GM21528 (cell line): ENCODE measurements at regions not wholly inside any gene's neighbourhood (a gene's known extent, or its start where the extent isn't known, plus 50 kb on each side); places are given as distances from the start of the nearest gene placed in this dataset.
A peak's percentile ranks its signal among the peaks of the same experiment; 100 is the strongest.
"Not testable (repeated sequence)": the region's sequence is repeated elsewhere in the genome, so short reads cannot be mapped to it uniquely, and the experiment has no call there.

Experiments used
- ATAC-seq: cut with Tn5 transposase; IDR thresholded peaks from one replicate; pipeline ENCODE4 v1.9.1; 2021; ENCODE audit warnings: mild to moderate bottlenecking, moderate library complexity; ENCODE audit not compliant: unreplicated experiment, low FRiP score

DNA sequence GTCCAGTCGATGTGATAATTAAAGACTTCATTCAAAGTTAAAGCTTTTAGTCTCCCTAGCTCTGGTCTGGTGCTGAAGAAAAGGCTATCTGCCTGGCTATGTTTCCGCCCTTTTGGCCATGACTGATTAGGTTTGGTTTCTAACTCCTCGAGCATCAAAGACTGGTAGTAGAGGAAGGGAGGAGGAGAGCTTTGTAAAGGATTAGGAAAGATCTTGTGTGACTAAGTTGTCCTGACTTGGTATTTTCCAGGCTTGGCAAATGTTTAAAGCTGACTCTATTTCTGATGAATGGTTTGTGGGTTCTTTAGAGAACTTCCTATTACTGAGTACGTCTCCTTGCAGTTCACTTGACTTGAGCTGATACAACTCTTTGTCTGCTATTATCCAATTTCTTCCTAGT, 312.9 kb downstream of the GJA1 start:
- ATAC-seq, result no peak

DNA sequence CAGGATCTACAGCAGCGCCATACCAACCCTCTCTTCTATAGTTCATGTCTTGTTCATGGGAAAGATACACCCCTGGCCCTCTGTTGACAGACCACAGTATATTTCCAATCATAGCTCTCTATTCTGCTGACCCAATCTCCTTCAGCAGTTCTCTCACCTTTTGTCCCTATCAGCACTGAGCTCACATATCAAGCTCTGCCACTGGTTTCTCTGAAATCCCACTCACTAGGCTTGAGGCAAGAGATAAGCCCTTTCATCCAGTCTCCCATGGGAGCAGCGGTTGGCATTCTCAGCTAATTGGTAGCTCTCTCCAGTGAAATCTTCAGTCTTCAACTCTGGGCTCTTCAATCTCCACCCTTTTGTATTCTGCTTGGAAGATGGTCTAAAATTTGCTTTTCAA, 313.4 kb downstream of the GJA1 start:
- no peak for ATAC-seq

DNA sequence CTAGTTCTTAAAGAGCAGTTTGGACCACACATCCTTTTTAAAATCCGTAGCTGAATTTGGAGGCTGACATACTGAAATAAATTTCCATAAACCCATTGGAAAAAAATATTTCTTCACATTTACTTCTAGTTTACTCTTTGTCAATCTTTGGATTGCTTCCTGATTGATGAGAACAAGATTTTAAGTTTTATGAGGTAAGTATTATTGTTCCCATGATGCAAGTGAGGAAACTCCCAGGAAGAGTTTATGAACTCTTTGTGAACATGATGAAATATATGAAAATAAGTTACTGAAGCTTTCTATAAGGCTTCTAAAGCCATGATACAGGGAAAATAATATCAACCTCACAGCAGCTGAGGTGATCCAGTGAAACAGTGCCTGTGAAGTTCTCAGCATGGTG, 320.0 kb downstream of the GJA1 start:
- no peak for ATAC-seq

DNA sequence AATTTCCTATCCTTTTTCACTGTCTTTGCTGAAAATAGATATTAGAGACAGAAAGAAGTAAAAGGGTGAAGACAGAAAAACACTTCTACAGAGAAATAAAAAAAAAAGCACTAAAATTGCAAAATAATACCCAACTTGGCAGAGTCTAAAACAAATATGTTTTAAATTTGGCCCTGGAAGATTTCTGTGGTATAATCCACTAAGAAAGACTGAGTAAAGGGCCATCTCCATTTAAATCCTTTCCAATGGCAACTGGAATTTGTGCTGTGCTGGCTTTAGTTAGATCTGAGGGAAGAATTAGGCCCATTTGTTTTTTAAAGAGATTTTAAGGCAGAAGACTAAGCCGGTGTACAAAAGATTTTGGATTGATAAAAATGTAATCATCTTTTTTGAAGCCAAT, 321.2 kb downstream of the GJA1 start:
- ATAC-seq, result no peak

DNA sequence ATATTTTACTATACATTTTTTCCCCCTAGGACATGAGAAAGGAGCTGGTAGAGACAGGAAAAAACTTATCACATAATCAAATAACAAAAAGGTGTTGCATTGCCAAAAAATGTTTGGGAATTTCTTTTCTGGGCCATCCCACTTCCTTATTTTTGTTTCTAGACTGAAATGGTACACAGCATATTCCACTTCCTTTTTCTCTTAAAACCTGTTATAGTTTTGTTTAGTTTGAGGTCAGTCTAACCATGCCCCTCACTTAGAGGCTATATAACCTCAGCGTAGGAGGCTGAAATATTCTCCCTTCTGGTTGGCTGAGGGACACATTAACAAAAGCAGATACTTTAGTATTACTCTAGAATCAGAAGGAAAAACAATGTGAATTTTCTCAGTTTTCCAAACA, 323.9 kb downstream of the GJA1 start:
- ATAC-seq, result no peak

DNA sequence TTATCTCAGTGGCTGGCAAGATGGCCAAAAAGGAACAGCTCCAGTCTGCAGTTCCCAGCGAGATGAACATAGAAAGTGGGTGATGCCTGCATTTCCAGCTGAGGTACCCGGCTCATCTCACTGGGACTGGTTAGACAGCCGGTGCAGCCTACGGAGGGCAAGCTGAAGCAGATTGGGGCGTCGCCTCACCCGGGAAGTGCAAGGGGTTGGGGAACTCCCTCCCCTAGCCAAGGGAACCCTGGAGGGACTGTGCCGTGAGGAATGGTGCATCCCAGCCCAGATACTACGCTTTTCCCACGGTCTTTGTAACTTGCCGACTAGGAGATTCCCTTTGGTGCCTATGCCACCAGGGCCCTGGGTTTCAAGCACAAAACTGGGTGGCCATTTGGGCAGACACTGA, 324.7 kb downstream of the GJA1 start:
- ATAC-seq, result no peak

DNA sequence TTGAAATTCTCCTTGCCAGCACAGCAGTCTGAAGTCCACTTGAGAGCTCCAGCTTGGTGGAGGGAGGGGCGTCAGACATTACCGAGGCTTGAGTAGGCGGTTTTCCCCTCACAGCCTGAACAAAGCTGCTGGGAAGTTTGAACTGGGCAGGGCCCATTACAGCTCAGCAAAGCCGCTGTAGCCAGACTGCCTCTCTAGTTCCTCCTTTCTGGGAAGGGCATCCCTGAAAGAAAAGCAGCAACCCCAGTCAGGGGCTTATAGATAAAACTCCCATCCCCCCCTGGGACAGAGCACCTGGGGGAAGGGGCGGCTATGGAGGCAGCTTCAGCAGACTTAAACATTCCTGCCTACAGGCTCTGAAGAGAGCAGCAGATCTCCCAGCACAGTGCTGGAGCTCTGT, 325.3 kb downstream of the GJA1 start:
- ATAC-seq, result no peak

DNA sequence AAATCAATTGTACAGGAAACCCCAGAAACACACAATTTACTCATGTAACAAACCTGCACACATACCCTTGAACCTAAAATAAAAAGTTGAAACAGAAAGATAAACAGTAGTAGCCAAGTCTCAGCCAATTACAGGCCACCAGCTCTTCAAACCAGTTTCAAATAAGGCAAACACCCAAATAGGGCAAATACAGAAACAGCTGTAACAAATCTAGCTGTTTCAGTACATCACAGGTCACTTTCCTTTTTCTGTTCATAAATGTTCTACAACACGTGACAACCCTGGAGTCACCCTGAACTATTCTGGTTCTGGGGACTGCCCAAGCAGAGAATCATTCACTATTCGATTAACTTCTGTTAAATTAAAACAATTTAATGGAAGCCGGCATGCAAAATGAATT, 329.0 kb downstream of the GJA1 start:
- peak; percentile 87 for ATAC-seq

DNA sequence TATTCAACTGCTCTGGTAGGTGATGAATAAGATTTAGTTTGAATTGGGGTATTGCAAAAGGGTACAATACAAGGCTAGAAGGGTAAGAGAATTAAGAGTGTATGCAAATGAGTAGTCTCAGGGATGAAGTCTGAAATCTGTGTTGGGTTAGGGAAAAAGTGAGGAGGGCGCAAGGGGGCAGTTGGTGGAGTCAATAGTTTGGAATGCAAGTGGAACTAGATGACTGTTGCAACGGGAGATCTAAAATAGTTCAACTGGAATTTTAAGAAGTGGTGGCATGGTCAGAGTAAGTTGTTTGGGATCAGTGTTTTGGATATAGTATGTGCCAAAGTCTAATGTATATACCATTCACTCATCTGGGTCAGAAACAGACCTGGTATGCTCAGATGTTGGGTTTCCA, 329.6 kb downstream of the GJA1 start:
- ATAC-seq, result no peak

DNA sequence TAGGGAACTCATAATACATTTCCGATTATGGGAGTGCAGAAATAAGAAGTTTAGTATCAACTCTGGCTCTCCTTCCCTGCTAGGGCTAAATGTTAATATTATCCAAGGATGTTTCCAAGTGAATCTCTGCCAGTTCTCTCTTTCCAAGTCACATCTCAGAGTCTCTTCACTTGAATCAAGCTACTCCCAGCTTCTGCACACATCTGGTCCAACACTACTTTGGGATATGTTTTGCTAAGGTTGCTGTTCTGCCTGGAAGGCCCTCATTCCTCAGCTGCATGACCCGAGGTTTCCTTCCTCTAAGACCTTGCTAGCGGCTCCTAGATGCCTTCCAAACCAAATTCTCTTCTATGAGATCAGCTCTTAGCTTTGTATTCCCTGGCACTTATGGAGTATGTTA, 331.8 kb downstream of the GJA1 start:
- ATAC-seq, result no peak

DNA sequence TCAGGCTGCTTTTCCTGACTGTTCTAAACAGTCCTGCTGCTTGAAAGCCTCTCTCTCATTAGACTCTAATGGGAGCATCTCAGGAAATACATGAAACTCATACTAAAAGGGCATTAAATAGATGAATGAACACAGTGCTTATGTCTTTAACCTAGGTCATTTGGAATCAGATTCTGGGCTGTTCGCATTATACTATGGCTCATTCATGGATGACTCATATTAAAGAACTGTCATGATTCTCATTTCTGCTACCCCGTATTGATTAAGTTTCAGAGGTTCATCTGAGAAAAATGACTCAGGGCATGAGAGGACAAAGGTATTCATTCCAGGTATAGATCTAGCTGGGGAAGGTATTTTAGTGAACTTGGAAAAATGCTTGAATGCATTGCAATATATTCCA, 335.5 kb downstream of the GJA1 start:
- no peak for ATAC-seq

DNA sequence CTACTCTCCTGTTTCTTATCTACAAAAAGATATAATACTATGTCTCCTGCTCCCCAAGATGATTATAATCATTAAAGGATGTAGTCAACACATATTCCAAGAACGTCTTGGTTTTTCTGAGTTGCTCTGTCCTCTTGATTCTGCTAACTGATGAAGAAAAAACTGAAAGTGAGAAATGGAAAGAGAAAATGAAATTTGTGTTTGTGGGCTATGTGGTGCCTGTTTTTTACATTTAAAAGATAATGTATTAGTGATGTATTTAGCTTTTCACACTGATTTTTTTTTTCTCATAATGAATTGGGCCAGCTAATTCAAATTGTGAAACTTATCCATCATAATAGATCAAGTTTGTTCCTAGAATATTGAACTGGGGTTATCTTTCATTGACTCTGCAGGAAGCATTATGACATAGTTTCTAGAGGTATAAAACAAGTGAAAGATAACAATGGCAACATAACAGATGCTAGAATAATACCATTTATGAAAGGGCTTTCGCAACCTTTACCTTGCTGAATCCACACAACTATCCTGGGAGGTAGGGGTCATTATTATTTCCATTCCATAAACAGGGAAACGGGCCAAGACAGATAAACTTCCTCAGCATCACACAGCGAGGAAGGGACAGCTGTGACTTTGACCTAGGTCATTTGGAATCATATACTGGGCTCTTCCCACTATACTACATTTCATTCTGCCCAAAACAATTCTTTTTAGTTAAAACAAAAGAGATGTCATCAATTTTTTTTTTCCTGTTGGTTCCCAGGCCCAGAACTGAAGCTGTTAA, 336.7 kb downstream of the GJA1 start:
- peak; percentile 90 for ATAC-seq

DNA sequence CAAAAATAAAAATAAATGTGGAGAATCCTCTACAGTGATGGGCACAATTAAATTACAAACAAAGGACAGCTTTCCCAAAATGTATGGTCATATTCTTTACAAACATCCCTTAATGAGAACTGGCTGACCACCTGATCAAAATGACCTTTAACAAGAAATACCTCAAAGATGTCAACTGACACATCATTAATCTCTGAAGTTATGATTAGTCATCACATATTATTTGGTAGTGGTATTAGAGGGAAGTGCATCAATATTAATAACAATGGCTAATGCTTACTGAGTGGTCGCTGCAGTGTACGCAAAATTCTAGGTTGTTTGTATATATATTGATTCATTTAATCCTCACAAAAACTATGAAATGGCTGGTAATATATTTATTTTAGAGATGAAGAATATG, 340.6 kb downstream of the GJA1 start:
- no peak for ATAC-seq

DNA sequence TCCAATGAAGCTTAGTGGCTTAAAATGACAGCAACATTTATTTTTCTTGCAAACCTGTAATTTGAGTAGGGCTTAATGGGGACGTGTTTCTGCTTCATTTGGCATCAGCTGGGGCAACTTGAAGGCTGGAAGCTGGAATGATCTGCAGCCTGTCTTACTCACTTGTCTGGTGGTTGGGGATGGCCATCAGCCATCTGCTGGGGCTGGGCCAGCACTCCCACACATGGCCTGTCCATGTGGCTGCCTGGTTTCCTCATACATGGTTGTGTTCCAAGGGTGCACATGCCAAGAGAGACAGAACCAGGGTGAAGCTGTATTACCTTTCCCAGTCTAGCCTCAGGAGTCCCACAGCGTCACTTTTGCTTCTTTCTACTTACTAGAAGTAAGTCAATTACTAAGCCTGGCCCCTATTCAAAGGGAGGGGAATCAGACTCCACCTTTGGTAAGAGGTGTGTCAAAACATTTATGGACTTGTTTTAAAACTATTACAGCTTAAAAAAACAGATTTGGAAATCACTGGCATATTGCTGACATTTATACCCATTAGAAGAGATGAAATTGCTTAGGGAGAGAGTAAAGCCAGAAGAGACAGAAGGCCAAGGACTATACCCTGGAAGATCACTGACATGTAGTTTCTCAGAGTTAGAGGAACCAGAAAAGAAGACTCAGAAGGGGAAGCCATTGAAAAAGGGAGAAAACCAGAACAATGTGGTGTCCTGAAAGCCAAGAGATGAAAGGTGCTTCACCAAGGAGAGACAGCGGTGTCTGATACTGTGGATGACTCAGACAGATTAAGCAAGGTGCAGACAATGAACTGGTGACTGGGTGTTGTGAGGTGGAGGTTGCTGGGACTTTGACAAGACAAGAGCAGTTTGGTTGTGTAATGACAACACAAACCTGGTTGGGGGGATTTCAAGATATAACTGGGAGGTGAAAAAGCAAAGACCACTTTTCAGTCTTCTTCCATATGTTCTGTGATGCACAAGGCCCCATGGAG, 345.2 kb downstream of the GJA1 start:
- ATAC-seq, result no peak

DNA sequence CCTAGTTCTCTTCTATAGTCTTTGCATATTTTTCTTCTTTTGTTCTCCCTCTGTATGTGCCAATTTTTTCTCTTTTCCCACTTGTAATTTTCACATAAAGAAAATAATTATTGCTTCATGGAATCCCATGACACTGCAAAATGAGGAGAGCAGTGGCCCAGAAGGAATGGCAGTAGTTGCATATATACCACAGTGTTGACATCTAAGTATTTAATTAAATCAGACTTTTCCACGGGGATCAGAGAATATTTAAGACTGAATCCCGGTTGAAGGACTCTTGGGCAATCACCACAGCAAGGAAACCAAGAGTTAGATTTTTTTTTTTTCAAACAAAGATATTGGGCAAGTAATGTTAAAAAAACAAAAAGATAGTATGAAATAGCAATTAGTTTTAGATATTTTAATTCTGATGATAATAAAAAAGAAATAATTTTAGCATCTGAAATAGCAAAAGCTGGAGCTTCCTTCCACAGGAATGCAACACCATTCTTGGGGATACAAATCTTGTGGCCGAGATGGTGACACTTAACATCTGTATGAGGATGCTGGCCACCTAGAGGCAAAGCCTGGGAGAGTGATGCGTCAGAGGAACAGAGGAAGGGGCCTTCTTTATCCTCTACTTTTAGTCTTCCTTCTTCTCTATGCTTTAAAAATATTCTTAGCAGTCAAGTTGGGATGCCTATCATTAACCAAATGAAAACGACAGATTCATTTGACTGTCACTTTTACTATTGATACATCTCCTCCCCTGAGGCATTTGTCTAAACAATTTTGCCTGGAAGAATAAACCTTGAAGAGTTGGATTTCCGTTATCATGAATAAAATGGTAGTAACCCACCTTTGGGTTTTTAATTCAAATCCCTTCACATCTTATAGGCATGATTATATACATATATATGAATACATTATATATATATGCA, 356.2 kb downstream of the GJA1 start:
- no peak for ATAC-seq

DNA sequence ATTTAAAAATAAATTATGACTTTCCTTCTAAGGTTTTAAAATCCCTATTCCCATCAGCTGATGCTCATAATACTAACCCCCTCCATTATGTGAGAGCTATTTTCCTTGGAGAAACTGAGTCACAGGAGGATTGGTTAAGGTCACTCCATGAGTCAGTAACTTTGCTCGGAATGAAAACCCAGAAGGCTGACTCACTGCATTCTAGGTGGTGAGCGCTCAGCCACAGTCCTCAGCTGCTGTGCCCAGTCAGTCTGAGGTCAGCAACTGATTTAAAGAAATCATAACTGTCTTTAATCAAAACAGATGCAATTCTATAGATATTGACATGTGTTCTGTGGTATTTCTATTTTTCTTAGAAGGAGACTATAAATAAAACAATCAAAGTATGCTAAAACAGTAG, 359.2 kb downstream of the GJA1 start:
- no peak for ATAC-seq

DNA sequence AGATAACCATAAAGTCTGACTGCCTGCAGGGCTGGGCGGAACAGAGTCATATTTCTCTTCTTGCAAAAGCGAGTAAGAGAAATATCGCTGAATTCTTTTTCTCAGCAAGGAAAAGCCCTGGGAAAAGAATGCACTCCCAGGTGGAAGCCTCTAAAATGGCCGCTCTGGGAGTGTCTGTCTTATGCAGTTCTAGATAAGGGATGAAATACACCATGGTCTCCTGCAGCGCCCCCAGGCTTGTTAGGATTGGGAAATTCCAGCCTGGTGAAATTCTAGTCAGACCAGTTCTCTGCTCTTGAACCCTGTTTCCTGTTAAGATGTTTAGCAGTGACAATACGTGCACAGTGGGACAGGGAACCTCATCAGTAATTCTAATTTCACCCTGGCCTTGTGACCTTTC, 362.2 kb downstream of the GJA1 start:
- not testable (repeated sequence) for ATAC-seq

DNA sequence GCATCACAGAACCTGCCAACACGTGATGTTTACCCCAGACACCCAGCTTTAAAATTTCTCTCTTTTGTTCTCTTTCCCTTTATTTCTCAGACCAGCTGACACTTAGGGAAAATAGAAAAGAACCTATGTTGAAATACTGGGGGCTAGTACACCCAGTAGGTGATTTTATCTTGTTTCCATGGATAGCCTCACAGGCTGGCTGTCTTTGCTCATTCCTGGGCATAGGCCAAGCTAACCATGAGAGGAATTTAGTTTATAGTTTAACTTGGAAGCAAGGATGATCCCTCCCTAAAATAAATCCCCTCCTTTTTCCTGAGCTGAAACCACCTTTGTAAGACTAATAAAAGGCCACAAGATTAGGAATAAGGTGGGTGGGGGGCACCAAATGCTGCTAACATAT, 362.7 kb downstream of the GJA1 start:
- ATAC-seq, result not testable (repeated sequence)

DNA sequence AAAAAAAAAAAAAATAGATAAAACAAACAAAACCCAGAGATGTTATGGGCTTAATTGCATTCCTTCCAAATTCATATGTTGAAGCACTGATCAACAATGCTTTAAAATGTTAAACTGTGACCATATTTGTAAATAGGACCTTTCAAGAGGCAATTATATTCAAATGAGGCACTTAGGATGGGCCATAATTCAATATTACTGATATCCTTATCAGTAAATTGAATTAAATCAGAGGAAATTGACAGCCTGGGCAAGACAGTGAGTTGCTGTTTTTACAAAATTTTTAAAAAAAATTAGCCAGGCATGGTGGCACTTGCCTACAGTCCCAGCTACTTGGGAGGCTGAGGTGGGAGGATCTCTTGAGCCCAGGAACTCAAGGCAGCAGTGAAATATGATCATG, 364.1 kb downstream of the GJA1 start:
- ATAC-seq, result no peak

DNA sequence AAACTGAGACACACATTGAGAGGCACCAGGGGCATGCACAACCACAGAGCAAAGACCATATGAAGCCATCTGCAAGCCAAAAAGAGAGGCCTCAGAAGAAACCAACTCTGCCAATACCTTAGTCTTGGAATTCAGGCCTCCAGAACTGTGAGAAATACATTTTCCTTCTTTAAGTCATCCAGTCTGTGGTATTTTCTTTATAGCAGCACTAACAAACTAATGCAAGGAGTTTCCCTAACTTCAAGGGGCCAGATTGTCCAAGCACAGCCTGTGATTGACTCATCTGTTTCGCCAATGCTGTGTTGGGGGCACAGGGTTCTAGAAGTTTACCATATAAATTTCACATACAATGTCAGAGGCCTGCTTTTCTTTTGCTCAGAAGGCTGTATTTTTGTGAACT, 364.6 kb downstream of the GJA1 start:
- ATAC-seq, result no peak

DNA sequence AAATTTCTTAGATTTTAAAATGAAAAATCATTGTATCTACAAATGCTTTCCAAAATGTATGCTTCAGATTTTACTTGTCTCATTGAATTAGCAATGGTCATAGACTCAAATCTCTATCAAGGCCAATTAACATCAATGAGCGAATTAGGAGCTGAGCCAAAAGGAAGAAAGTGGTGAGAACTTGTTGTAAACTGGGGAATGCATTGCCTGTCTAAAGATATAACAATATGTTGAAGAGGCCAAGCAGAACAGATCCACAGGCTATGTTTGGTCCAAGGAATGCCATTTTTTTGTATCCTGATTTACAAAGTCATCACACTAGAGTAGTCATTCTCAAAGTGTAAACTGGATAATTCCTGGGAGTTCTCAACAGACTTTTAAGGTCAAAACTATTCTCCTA, 370.7 kb downstream of the GJA1 start:
- no peak for ATAC-seq
